WTC11 (cell line): ENCODE measurements at regions not wholly inside any gene's neighbourhood (a gene's known extent, or its start where the extent isn't known, plus 50 kb on each side); places are given as distances from the start of the nearest gene placed in this dataset.

Experiments
- ELF4 ChIP-seq: sonication (generic); formaldehyde crosslinking; IDR thresholded peaks from 2 replicates; pipeline ENCODE4 v1.8.1; 2022; ENCODE audit warnings: low read depth, mild to moderate bottlenecking, moderate library complexity, missing genetic modification reagents
- TEAD1 ChIP-seq: sonication (generic); formaldehyde crosslinking; IDR thresholded peaks from 2 replicates; pipeline ENCODE4 v1.8.0; 2022; ENCODE audit warnings: mild to moderate bottlenecking, missing genetic modification reagents
- TF ChIP-seq, protein P1 (sequence below): fragments of 200-600 bp; IDR thresholded peaks from 2 replicates; pipeline ENCODE4 v1.8.0; 2022; ENCODE audit warnings: antibody characterized with exemption
- TF ChIP-seq, protein P2 (sequence below): sonication (generic); formaldehyde crosslinking; IDR thresholded peaks from 2 replicates; pipeline ENCODE4 v1.8.1; 2022; ENCODE audit warnings: mild to moderate bottlenecking, moderate library complexity, missing genetic modification reagents
- TF ChIP-seq, protein P3 (sequence below): sonication (generic); formaldehyde crosslinking; IDR thresholded peaks from 2 replicates; pipeline ENCODE4 v1.8.0; 2022; ENCODE audit warnings: mild to moderate bottlenecking, missing genetic modification reagents
- TF ChIP-seq, protein P4 (sequence below): sonication (generic); formaldehyde crosslinking; IDR thresholded peaks from 2 replicates; pipeline ENCODE4 v1.8.1; 2023; ENCODE audit warnings: mild to moderate bottlenecking, moderate library complexity, missing genetic modification reagents
- TF ChIP-seq, protein P5 (sequence below): sonication (generic); formaldehyde crosslinking; conservative IDR thresholded peaks from 2 replicates; pipeline ENCODE4 v1.8.1; 2023; ENCODE audit warnings: mild to moderate bottlenecking, low read depth, missing genetic modification reagents, moderate library complexity
- TF ChIP-seq, protein P6 (sequence below): sonication (generic); formaldehyde crosslinking; IDR thresholded peaks from 2 replicates; pipeline ENCODE4 v1.8.1; 2022; ENCODE audit warnings: mild to moderate bottlenecking, missing genetic modification reagents, moderate library complexity, borderline replicate concordance

DNA sequence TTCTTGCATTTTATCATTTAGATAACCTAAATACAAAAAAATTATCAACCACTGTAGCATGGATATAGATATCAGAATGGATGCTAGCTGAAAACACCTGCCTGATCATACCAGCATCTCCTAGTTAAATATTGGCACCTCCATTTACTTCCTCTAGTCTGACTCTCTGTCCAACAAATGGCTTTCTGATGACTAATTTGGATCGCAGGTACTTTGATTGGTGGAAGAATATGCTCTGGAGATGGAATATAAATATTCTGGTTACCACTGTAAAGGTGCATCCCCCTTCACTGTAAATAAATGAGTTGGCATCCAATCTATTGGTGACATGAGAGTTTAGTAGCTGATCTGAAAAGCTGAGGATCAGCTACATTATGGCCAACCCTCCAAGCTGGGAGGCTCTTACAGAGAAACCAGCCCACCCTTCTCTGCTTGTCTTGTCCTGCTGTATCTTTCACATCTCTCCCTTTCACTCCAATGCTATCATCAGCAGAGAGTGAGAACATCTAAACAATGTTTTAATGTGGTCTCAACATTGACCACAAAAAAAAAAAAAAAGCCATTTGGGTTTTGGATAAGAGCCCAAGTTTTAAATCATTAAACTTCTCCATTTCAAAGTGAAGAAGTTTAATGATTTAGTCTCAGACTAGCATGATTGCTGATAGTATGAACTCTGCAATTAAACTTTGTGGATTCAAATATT, 90.5 kb downstream of the PMAIP1 start:
- TF ChIP-seq, protein P1, sequence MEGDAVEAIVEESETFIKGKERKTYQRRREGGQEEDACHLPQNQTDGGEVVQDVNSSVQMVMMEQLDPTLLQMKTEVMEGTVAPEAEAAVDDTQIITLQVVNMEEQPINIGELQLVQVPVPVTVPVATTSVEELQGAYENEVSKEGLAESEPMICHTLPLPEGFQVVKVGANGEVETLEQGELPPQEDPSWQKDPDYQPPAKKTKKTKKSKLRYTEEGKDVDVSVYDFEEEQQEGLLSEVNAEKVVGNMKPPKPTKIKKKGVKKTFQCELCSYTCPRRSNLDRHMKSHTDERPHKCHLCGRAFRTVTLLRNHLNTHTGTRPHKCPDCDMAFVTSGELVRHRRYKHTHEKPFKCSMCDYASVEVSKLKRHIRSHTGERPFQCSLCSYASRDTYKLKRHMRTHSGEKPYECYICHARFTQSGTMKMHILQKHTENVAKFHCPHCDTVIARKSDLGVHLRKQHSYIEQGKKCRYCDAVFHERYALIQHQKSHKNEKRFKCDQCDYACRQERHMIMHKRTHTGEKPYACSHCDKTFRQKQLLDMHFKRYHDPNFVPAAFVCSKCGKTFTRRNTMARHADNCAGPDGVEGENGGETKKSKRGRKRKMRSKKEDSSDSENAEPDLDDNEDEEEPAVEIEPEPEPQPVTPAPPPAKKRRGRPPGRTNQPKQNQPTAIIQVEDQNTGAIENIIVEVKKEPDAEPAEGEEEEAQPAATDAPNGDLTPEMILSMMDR, result no peak
- TF ChIP-seq, protein P2, sequence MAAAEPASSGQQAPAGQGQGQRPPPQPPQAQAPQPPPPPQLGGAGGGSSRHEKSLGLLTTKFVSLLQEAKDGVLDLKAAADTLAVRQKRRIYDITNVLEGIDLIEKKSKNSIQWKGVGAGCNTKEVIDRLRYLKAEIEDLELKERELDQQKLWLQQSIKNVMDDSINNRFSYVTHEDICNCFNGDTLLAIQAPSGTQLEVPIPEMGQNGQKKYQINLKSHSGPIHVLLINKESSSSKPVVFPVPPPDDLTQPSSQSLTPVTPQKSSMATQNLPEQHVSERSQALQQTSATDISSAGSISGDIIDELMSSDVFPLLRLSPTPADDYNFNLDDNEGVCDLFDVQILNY (CRISPR knock-in tag), result no peak
- TF ChIP-seq, protein P3, sequence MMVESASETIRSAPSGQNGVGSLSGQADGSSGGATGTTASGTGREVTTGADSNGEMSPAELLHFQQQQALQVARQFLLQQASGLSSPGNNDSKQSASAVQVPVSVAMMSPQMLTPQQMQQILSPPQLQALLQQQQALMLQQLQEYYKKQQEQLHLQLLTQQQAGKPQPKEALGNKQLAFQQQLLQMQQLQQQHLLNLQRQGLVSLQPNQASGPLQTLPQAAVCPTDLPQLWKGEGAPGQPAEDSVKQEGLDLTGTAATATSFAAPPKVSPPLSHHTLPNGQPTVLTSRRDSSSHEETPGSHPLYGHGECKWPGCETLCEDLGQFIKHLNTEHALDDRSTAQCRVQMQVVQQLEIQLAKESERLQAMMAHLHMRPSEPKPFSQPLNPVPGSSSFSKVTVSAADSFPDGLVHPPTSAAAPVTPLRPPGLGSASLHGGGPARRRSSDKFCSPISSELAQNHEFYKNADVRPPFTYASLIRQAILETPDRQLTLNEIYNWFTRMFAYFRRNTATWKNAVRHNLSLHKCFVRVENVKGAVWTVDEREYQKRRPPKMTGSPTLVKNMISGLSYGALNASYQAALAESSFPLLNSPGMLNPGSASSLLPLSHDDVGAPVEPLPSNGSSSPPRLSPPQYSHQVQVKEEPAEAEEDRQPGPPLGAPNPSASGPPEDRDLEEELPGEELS, result no peak
- TF ChIP-seq ELF4 (CRISPR knock-in tag) (no peak), TEAD1 (no peak)
- TF ChIP-seq, protein P4, sequence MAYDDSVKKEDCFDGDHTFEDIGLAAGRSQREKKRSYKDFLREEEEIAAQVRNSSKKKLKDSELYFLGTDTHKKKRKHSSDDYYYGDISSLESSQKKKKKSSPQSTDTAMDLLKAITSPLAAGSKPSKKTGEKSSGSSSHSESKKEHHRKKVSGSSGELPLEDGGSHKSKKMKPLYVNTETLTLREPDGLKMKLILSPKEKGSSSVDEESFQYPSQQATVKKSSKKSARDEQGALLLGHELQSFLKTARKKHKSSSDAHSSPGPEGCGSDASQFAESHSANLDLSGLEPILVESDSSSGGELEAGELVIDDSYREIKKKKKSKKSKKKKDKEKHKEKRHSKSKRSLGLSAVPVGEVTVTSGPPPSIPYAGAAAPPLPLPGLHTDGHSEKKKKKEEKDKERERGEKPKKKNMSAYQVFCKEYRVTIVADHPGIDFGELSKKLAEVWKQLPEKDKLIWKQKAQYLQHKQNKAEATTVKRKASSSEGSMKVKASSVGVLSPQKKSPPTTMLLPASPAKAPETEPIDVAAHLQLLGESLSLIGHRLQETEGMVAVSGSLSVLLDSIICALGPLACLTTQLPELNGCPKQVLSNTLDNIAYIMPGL (CRISPR knock-in tag), result no peak
- TF ChIP-seq, protein P5, sequence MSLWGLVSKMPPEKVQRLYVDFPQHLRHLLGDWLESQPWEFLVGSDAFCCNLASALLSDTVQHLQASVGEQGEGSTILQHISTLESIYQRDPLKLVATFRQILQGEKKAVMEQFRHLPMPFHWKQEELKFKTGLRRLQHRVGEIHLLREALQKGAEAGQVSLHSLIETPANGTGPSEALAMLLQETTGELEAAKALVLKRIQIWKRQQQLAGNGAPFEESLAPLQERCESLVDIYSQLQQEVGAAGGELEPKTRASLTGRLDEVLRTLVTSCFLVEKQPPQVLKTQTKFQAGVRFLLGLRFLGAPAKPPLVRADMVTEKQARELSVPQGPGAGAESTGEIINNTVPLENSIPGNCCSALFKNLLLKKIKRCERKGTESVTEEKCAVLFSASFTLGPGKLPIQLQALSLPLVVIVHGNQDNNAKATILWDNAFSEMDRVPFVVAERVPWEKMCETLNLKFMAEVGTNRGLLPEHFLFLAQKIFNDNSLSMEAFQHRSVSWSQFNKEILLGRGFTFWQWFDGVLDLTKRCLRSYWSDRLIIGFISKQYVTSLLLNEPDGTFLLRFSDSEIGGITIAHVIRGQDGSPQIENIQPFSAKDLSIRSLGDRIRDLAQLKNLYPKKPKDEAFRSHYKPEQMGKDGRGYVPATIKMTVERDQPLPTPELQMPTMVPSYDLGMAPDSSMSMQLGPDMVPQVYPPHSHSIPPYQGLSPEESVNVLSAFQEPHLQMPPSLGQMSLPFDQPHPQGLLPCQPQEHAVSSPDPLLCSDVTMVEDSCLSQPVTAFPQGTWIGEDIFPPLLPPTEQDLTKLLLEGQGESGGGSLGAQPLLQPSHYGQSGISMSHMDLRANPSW (CRISPR knock-in tag), result no peak
- TF ChIP-seq, protein P6, sequence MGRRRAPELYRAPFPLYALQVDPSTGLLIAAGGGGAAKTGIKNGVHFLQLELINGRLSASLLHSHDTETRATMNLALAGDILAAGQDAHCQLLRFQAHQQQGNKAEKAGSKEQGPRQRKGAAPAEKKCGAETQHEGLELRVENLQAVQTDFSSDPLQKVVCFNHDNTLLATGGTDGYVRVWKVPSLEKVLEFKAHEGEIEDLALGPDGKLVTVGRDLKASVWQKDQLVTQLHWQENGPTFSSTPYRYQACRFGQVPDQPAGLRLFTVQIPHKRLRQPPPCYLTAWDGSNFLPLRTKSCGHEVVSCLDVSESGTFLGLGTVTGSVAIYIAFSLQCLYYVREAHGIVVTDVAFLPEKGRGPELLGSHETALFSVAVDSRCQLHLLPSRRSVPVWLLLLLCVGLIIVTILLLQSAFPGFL (CRISPR knock-in tag), result no peak
